Activated CD4-positive, alpha-beta T cell treated with anti-CD3 and anti-CD28 coated beads for 36 hours (primary cell): ENCODE measurements at regions not wholly inside any gene's neighbourhood (a gene's known extent, or its start where the extent isn't known, plus 50 kb on each side); places are given as distances from the start of the nearest gene placed in this dataset.

Experiments used
- ATAC-seq: fragments of 200-7000 bp; cut with Tn5 transposase; one replicate; pipeline ENCODE4 v1.10.0; 2021; ENCODE audit warnings: mild to moderate bottlenecking, moderate library complexity
- CTCF ChIA-PET: fragments of 350-600 bp; sonication (Branson Sonifier 250); formaldehyde crosslinking; loops from one replicate; lab custom pipeline; 2021; ENCODE audit warnings: antibody characterized with exemption; lab: Charles Lee
- POLR2A ChIA-PET: fragments of 350-600 bp; sonication (Branson Sonifier 250); formaldehyde crosslinking; loops from one replicate; lab custom pipeline; 2021; ENCODE audit warnings: antibody characterized with exemption, inconsistent platforms; lab: Charles Lee
- DNase-seq: peaks from one replicate; pipeline ENCODE4 v3.0.0-alpha.2; 2020
- H3K27ac Mint-ChIP-seq: one replicate; pipeline ENCODE4 v1.8.0; 2021; ENCODE audit warnings: mixed read lengths
- H3K27me3 Mint-ChIP-seq: one replicate; pipeline ENCODE4 v1.8.0; 2021; ENCODE audit warnings: mixed read lengths
- H3K36me3 Mint-ChIP-seq: one replicate; pipeline ENCODE4 v1.8.0; 2021; ENCODE audit warnings: low read depth, mixed read lengths
- H3K4me1 Mint-ChIP-seq: one replicate; pipeline ENCODE4 v1.8.0; 2021; ENCODE audit warnings: mixed read lengths
- H3K4me3 Mint-ChIP-seq: one replicate; pipeline ENCODE4 v1.8.0; 2021; ENCODE audit warnings: mild to moderate bottlenecking, moderate library complexity, mixed read lengths
- H3K9me3 Mint-ChIP-seq: one replicate; pipeline ENCODE4 v1.8.0; 2021; ENCODE audit warnings: low read depth, mixed read lengths
- intact Hi-C, 2 experiments: fragments of 100-400 bp; cut with DNase I in 1 of 2; cut with micrococcal nuclease in 1 of 2; formaldehyde crosslinking; loops; one replicate each; pipeline versions ENCODE4 v1.14.2 to v1.15.1; 2022 to 2024; cut with DNase I, micrococcal nuclease

- CTCF ChIA-PET: no interaction called here
- no peak for ATAC-seq
- H3K27ac Mint-ChIP-seq: no peak overlapping the region
Measured at GRCh38 chr16:7278636-7279035, 54.0 kb upstream of the RBFOX1 start.

GRCh38 chr16:7272567-7273158 lies 60.0 kb upstream of the RBFOX1 start:
- DNase-seq (no peak), ATAC-seq (no peak)
- Mint-ChIP-seq H3K27me3 (no peaks in the 10 kb centered on the region), H3K36me3 (no peaks in the 10 kb centered on the region), H3K27ac (no peak overlapping the region), H3K4me3 (no peak overlapping the region), H3K9me3 (no peaks in the 10 kb centered on the region), H3K4me1 (no peaks in the 10 kb centered on the region)
- CTCF ChIA-PET: no interaction called here
- intact Hi-C loops: no loop called here
- POLR2A ChIA-PET: no interaction called here

More at GRCh38 chr16:7278636-7279035, 54.0 kb upstream of the RBFOX1 start:
- Mint-ChIP-seq H3K27me3 (no peaks in the 10 kb centered on the region), H3K36me3 (no peaks in the 10 kb centered on the region), H3K4me1 (no peaks in the 10 kb centered on the region), H3K9me3 (peaks cover 2% of the 10 kb centered on the region), H3K4me3 (no peak overlapping the region)
- DNase-seq: no peak
- intact Hi-C loops: loop anchor here in 1 of 2 experiments (2.0 kb wide), 1 partner anchor 20 kb away; no protein-coding TSS in a partner anchor
- POLR2A ChIA-PET: no interaction called here

- no peak overlapping the region for H3K27ac Mint-ChIP-seq
- no peaks in the 10 kb centered on the region for H3K4me1 Mint-ChIP-seq
- no peaks in the 10 kb centered on the region for H3K27me3 Mint-ChIP-seq
- H3K9me3 Mint-ChIP-seq: peaks cover 3% of the 10 kb centered on the region
- intact Hi-C loops: no loop called here
- POLR2A ChIA-PET: interaction anchor here (0.5 kb wide), 1 partner anchor 1199 kb away, joined by 4 read pairs; no protein-coding TSS in a partner anchor
- DNase-seq: no peak
- H3K36me3 Mint-ChIP-seq: no peaks in the 10 kb centered on the region
- no peak overlapping the region for H3K4me3 Mint-ChIP-seq
- no peak for ATAC-seq
- CTCF ChIA-PET: no interaction called here
Measured at GRCh38 chr16:7271486-7271885, 61.2 kb upstream of the RBFOX1 start.

DNA sequence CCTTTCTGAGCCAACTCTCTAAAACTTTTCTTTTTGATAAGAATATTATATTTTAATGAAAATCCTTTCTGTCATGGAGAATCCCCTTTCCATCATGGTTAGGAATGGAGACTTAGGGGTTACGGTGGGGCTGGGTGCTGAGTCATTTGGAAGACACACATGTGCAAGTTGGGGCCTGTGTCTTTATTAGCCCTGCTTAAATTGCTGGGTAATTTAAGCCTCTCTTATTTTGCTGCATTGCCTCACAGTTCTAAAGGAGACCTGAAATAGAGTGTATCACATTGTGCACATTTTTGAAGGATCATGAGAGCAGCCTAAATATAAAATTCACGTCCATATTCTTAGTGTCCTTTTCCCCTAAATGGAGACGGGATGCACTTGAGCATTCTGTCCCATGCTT lies 61.8 kb upstream of the RBFOX1 start:
- Mint-ChIP-seq H3K4me1 (no peaks in the 10 kb centered on the region), H3K27me3 (no peaks in the 10 kb centered on the region), H3K4me3 (no peak overlapping the region), H3K9me3 (peaks cover 5% of the 10 kb centered on the region), H3K36me3 (no peaks in the 10 kb centered on the region), H3K27ac (no peak overlapping the region)
- ChIA-PET CTCF (no interaction called here), POLR2A (no interaction called here)
- intact Hi-C loops: no loop called here
- DNase-seq (no peak), ATAC-seq (no peak)

DNA sequence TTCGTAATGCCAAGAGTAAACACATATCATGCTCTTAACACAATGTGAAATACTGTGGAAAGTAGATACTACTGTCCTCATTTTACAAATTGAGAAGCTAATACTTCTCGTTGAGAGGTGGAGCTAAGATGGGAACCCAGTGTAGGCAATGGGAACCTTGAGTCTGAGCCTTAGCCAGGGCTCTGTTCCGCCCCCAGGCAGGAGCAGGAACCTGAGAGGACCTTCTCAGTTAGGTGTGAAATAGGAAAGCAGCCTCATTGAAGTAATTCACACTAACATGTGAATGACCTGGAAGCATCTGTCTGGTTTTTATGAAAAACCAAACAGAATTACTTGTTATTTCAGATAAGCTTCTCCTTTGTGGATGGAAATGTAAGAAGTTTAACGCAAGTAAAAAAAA lies 62.6 kb upstream of the RBFOX1 start:
- CTCF ChIA-PET: no interaction called here
- intact Hi-C loops: no loop called here

DNA sequence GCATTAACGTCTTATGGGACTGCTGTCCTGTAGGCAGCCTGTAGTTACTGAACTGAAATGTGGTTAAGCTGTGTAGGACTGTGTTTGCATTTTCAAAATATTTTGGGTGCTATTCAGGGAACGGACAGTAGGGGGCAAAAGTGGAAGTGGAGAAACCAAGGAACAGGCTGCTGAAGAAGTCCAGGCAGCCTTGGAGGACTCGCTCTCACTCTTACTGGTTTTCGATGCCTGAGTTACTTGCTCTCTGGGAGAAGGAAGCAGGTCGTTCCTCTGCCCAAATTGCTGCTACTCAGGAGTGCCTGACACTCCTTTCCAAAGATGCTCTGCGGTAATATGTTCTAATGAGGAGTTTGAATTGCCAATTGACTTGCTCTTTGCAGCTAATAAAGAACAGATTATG lies 64.5 kb upstream of the RBFOX1 start:
- H3K36me3 Mint-ChIP-seq: no peaks in the 10 kb centered on the region
- CTCF ChIA-PET: interaction anchor here (0.8 kb wide), 1 partner anchor 11 kb away, joined by 4 read pairs; no protein-coding TSS in a partner anchor
- DNase-seq (no peak), ATAC-seq (no peak)
- intact Hi-C loops: no loop called here
- peaks cover 7% of the 10 kb centered on the region for H3K9me3 Mint-ChIP-seq
- POLR2A ChIA-PET: no interaction called here
- no peak overlapping the region for H3K27ac Mint-ChIP-seq
- no peaks in the 10 kb centered on the region for H3K4me1 Mint-ChIP-seq
- H3K27me3 Mint-ChIP-seq: no peaks in the 10 kb centered on the region
- no peak overlapping the region for H3K4me3 Mint-ChIP-seq

More for the DNA sequence above, 62.6 kb upstream of the RBFOX1 start:
- H3K9me3 Mint-ChIP-seq: peaks cover 5% of the 10 kb centered on the region
- ATAC-seq (no peak), DNase-seq (no peak)
- no peaks in the 10 kb centered on the region for H3K4me1 Mint-ChIP-seq
- H3K27ac Mint-ChIP-seq: no peak overlapping the region
- H3K27me3 Mint-ChIP-seq: no peaks in the 10 kb centered on the region
- POLR2A ChIA-PET: no interaction called here
- no peaks in the 10 kb centered on the region for H3K36me3 Mint-ChIP-seq
- no peak overlapping the region for H3K4me3 Mint-ChIP-seq

GRCh38 chr16:7257016-7257415 lies 75.6 kb upstream of the RBFOX1 start:
- Mint-ChIP-seq H3K4me3 (no peak overlapping the region), H3K36me3 (no peaks in the 10 kb centered on the region), H3K4me1 (no peaks in the 10 kb centered on the region), H3K27ac (no peak overlapping the region), H3K27me3 (no peaks in the 10 kb centered on the region), H3K9me3 (peaks cover 9% of the 10 kb centered on the region)
- ChIA-PET CTCF (no interaction called here), POLR2A (no interaction called here)
- no peak for ATAC-seq
- intact Hi-C loops: no loop called here
- no peak for DNase-seq

- ChIA-PET POLR2A (no interaction called here), CTCF (no interaction called here)
- ATAC-seq (no peak), DNase-seq (no peak)
- intact Hi-C loops: no loop called here
- Mint-ChIP-seq H3K9me3 (peaks cover 21% of the 10 kb centered on the region), H3K36me3 (no peaks in the 10 kb centered on the region), H3K4me3 (no peak overlapping the region), H3K27ac (no peak overlapping the region), H3K4me1 (no peaks in the 10 kb centered on the region), H3K27me3 (no peaks in the 10 kb centered on the region)
Measured at GRCh38 chr16:7246578-7246977, 86.1 kb upstream of the RBFOX1 start.

GRCh38 chr16:7239547-7239946 lies 93.1 kb upstream of the RBFOX1 start:
- Mint-ChIP-seq H3K27ac (no peak overlapping the region), H3K27me3 (no peaks in the 10 kb centered on the region), H3K4me1 (no peaks in the 10 kb centered on the region), H3K9me3 (peaks cover 16% of the 10 kb centered on the region), H3K36me3 (no peaks in the 10 kb centered on the region), H3K4me3 (no peak overlapping the region)
- DNase-seq (no peak), ATAC-seq (no peak)
- ChIA-PET POLR2A (no interaction called here), CTCF (no interaction called here)
- intact Hi-C loops: no loop called here

DNA sequence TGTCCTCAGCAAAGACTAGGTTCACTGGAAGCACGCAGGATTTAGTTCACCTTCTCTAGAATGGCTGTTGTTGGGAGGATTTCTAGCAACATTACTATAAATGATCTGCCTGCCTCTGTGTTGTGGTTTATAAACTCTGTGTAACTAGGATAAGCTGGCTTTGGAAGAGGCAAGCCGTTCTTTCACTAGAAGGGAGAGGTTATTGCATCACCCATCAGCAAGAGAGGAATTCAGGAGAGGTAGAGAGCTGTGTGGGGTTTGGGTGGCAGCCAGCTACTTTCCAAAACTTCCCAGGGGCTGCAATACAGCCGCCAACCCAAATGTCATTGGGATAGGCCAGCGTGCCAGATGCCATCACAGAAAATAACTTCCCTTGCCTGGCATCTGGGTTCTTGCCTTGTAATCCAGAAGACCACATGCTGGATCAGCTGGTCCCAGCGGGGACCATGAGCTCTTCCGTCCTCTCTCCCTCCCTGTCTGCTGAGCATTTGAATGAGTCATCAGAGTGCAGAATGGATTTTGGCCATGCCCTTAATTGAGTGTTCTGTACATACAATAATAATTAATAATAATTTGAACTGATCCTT lies 95.7 kb upstream of the RBFOX1 start:
- POLR2A ChIA-PET: no interaction called here
- ATAC-seq: no peak
- CTCF ChIA-PET: no interaction called here
- Mint-ChIP-seq H3K36me3 (no peaks in the 10 kb centered on the region), H3K4me1 (no peaks in the 10 kb centered on the region), H3K27ac (no peak overlapping the region), H3K4me3 (no peak overlapping the region), H3K27me3 (no peaks in the 10 kb centered on the region), H3K9me3 (peaks cover 13% of the 10 kb centered on the region)
- intact Hi-C loops: no loop called here
- DNase-seq: no peak

- DNase-seq (no peak), ATAC-seq (no peak)
- POLR2A ChIA-PET: no interaction called here
- Mint-ChIP-seq H3K4me3 (no peak overlapping the region), H3K36me3 (no peaks in the 10 kb centered on the region), H3K27me3 (no peaks in the 10 kb centered on the region), H3K4me1 (no peaks in the 10 kb centered on the region), H3K27ac (no peak overlapping the region), H3K9me3 (peaks cover 15% of the 10 kb centered on the region)
- CTCF ChIA-PET: no interaction called here
- intact Hi-C loops: no loop called here
Measured at GRCh38 chr16:7233975-7234374, 98.7 kb upstream of the RBFOX1 start.

GRCh38 chr16:7231762-7232161 lies 100.9 kb upstream of the RBFOX1 start:
- H3K4me3 Mint-ChIP-seq: no peak overlapping the region
- intact Hi-C loops: no loop called here
- H3K4me1 Mint-ChIP-seq: no peaks in the 10 kb centered on the region
- ChIA-PET CTCF (no interaction called here), POLR2A (no interaction called here)
- no peaks in the 10 kb centered on the region for H3K36me3 Mint-ChIP-seq
- peaks cover 17% of the 10 kb centered on the region for H3K9me3 Mint-ChIP-seq
- no peak overlapping the region for H3K27ac Mint-ChIP-seq
- ATAC-seq (no peak), DNase-seq (no peak)
- no peaks in the 10 kb centered on the region for H3K27me3 Mint-ChIP-seq
